ENCODE measurements at regions not wholly inside any gene's neighbourhood (a gene's known extent, or its start where the extent isn't known, plus 50 kb on each side); places are given as distances from the start of the nearest gene placed in this dataset.

DNA sequence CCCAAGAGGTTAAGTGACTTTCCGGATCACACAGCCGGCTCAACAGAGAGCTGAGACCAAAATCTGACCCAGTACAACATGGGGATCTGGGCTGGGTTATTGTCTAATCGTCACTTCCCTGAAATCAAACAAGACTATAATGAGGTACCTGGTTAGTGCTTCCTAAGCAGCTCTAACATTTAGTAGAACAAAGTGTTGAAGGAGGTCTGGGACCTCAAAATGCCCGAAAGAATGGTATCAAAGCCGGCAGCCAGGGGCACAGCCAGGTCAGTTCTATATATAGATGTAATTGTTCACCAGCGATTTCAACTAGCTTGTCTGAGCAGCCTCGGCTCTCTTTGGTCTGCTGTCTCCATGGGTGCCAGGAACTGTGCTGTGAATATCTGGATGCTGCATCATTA lies 245.5 kb upstream of the ECI2 start:
- TF ChIP-seq, protein P1, sequence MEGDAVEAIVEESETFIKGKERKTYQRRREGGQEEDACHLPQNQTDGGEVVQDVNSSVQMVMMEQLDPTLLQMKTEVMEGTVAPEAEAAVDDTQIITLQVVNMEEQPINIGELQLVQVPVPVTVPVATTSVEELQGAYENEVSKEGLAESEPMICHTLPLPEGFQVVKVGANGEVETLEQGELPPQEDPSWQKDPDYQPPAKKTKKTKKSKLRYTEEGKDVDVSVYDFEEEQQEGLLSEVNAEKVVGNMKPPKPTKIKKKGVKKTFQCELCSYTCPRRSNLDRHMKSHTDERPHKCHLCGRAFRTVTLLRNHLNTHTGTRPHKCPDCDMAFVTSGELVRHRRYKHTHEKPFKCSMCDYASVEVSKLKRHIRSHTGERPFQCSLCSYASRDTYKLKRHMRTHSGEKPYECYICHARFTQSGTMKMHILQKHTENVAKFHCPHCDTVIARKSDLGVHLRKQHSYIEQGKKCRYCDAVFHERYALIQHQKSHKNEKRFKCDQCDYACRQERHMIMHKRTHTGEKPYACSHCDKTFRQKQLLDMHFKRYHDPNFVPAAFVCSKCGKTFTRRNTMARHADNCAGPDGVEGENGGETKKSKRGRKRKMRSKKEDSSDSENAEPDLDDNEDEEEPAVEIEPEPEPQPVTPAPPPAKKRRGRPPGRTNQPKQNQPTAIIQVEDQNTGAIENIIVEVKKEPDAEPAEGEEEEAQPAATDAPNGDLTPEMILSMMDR (IDR thresholded peaks at IDR 0.05), result no peak
- no peak for TF ChIP-seq POLR2A (IDR thresholded peaks at IDR 0.05)

Data from adrenal gland (tissue), 5 donors.